H1 (cell line): ENCODE measurements at regions not wholly inside any gene's neighbourhood (a gene's known extent, or its start where the extent isn't known, plus 50 kb on each side); places are given as distances from the start of the nearest gene placed in this dataset.

Experiments used
- CTCF ChIA-PET: fragments of 300-600 bp; sonication (Branson Sonifier 250); formaldehyde crosslinking; loops from one replicate; lab custom pipeline; 2021; ENCODE audit not compliant: partially characterized antibody; lab: Charles Lee
- POLR2A ChIA-PET: fragments of 300-600 bp; sonication (Branson Sonifier 250); formaldehyde crosslinking; loops from one replicate; lab custom pipeline; 2021; ENCODE audit warnings: inconsistent platforms; ENCODE audit not compliant: partially characterized antibody; lab: Charles Lee
- DNase-seq, 2 experiments: peaks; one replicate each; pipeline versions ENCODE4 v3.0.0 to v3.0.0-alpha.2; 2010 to 2022; ENCODE audit warnings: low spot score in 2 of 2, low read depth in 1 of 2, mixed read lengths in 1 of 2
- FAIRE-seq: peaks from 2 replicates; lab custom pipeline; 2011; peaks lifted over from hg19 to GRCh38; lab: Jason Lieb, UNC
- H2AFZ ChIP-seq: 2 replicates; pipeline ENCODE4 v1.8.1; 2012; ENCODE audit warnings: low read length, inconsistent platforms
- H2AK5ac ChIP-seq: 2 replicates; pipeline ENCODE4 v1.6.1; 2013; ENCODE audit warnings: low read depth, low read length
- H2BK120ac ChIP-seq: replicated peaks from 2 replicates; pipeline ENCODE3; 2013; ENCODE audit warnings: low read depth, low read length, inconsistent platforms
- H2BK12ac ChIP-seq: 2 replicates; pipeline ENCODE4 v1.6.1; 2013; ENCODE audit warnings: low read depth, low read length
- H2BK15ac ChIP-seq: 2 replicates; pipeline ENCODE4 v1.6.1; 2013; ENCODE audit warnings: low read length
- H2BK20ac ChIP-seq: 2 replicates; pipeline ENCODE4 v1.6.1; 2013; ENCODE audit warnings: low read length
- H2BK5ac ChIP-seq: 2 replicates; pipeline ENCODE4 v1.6.1; 2013; ENCODE audit warnings: low read depth, low read length
- H3K14ac ChIP-seq: 2 replicates; pipeline ENCODE4 v1.6.1; 2013; ENCODE audit warnings: inconsistent platforms; ENCODE audit not compliant: insufficient read length
- H3K18ac ChIP-seq: 2 replicates; pipeline ENCODE4 v1.6.1; 2013; ENCODE audit warnings: low read length; ENCODE audit errors: extremely low read depth
- H3K23ac ChIP-seq: 2 replicates; pipeline ENCODE4 v1.6.1; 2013; ENCODE audit warnings: inconsistent platforms; ENCODE audit not compliant: insufficient read length
- H3K23me2 ChIP-seq: 2 replicates; pipeline ENCODE4 v1.6.1; 2013; ENCODE audit warnings: low read depth, low read length
- H3K27ac ChIP-seq: 2 replicates; pipeline ENCODE4 v1.6.1; 2011; ENCODE audit warnings: low read depth, low read length, inconsistent platforms
- H3K27me3 ChIP-seq, 4 experiments: replicated peaks in 1 of 4; 1 replicate in 1 of 4; 2 replicates in 3 of 4; pipeline versions ENCODE4 v1.6.1 to v1.8.1; 2011 to 2013; ENCODE audit warnings: low read length in 3 of 4, mild to moderate bottlenecking in 3 of 4, inconsistent platforms in 2 of 4, mixed read lengths in 2 of 4, moderate library complexity in 1 of 4; ENCODE audit not compliant: control insufficient read depth in 3 of 4, insufficient read depth in 3 of 4; ENCODE audit errors: extremely low read depth in 1 of 4
- H3K36me3 ChIP-seq, 4 experiments: 2 replicates each; pipeline versions ENCODE4 v1.6.1 to v1.8.1; 2011 to 2013; ENCODE audit warnings: mild to moderate bottlenecking in 4 of 4, low read length in 3 of 4, moderate library complexity in 2 of 4, control low read depth in 1 of 4, inconsistent platforms in 1 of 4; ENCODE audit not compliant: insufficient read depth in 4 of 4, control insufficient read depth in 2 of 4
- H3K4ac ChIP-seq: replicated peaks from 2 replicates; pipeline ENCODE3; 2013; ENCODE audit warnings: low read length, low read depth, mixed read lengths, inconsistent platforms; ENCODE audit not compliant: insufficient read length
- H3K4me1 ChIP-seq, 4 experiments: replicated peaks in 1 of 4; 1 replicate in 1 of 4; 2 replicates in 3 of 4; pipeline versions ENCODE4 v1.6.1 to v1.8.1; 2011 to 2013; ENCODE audit warnings: low read length in 3 of 4, inconsistent platforms in 2 of 4, mixed read lengths in 1 of 4; ENCODE audit not compliant: insufficient read depth in 4 of 4, control insufficient read depth in 3 of 4
- H3K4me2 ChIP-seq, 2 experiments: 2 replicates each; pipeline versions ENCODE4 v1.6.1 to v1.8.1; 2011 to 2013; ENCODE audit warnings: low read depth in 2 of 2, low read length in 2 of 2, control low read depth in 1 of 2, inconsistent platforms in 1 of 2, mild to moderate bottlenecking in 1 of 2; ENCODE audit not compliant: insufficient read depth in 1 of 2
- H3K4me3 ChIP-seq, 4 experiments: fragments of 200-600, 300-600 bp in 1 of 4; sonication (generic), shearing (Covaris generic), sonication (Bioruptor Twin) in 1 of 4; 2 replicates each; pipeline versions ENCODE4 v1.5.1 to v1.8.1; 2011 to 2016; ENCODE audit warnings: low read length in 4 of 4, low read depth in 3 of 4, control low read depth in 2 of 4, inconsistent platforms in 2 of 4, mild to moderate bottlenecking in 2 of 4, mixed read lengths in 1 of 4, moderate library complexity in 1 of 4; ENCODE audit not compliant: insufficient read depth in 2 of 4; ENCODE audit errors: extremely low read depth in 1 of 4
- H3K56ac ChIP-seq: replicated peaks from 2 replicates; pipeline ENCODE3; 2013; ENCODE audit warnings: low read depth, mild to moderate bottlenecking, mixed read lengths, low read length, inconsistent platforms; ENCODE audit not compliant: insufficient read length
- H3K79me1 ChIP-seq: 2 replicates; pipeline ENCODE4 v1.6.1; 2013; ENCODE audit warnings: low read depth, low read length, control low read depth
- H3K79me2 ChIP-seq, 2 experiments: 2 replicates each; pipeline versions ENCODE4 v1.6.1 to v1.8.1; 2012 to 2013; ENCODE audit warnings: low read length in 2 of 2, mild to moderate bottlenecking in 2 of 2, inconsistent platforms in 1 of 2; ENCODE audit not compliant: insufficient read depth in 2 of 2, control insufficient read depth in 1 of 2
- H3K9ac ChIP-seq, 4 experiments: replicated peaks in 1 of 4; 1 replicate in 1 of 4; 2 replicates in 3 of 4; pipeline versions ENCODE4 v1.6.1 to v1.8.1; 2011 to 2013; ENCODE audit warnings: low read depth in 3 of 4, low read length in 3 of 4, control low read depth in 2 of 4, mild to moderate bottlenecking in 2 of 4, moderate library complexity in 2 of 4, inconsistent platforms in 1 of 4; ENCODE audit errors: extremely low read depth in 1 of 4
- H3K9me3 ChIP-seq, 2 experiments: 2 replicates each; pipeline versions ENCODE4 v1.6.1 to v1.8.1; 2012 to 2013; ENCODE audit warnings: mild to moderate bottlenecking in 2 of 2, moderate library complexity in 2 of 2, control low read depth in 1 of 2, inconsistent platforms in 1 of 2, low read depth in 1 of 2, low read length in 1 of 2, mixed read lengths in 1 of 2; ENCODE audit not compliant: insufficient read depth in 2 of 2
- H4K20me1 ChIP-seq, 2 experiments: replicated peaks in 1 of 2; 2 replicates each; pipeline versions ENCODE3 to v1.8.1; 2011 to 2013; ENCODE audit warnings: inconsistent platforms in 2 of 2, low read length in 2 of 2, mild to moderate bottlenecking in 1 of 2; ENCODE audit not compliant: insufficient read depth in 2 of 2, control insufficient read depth in 1 of 2
- H4K5ac ChIP-seq: 2 replicates; pipeline ENCODE4 v1.6.1; 2013; ENCODE audit warnings: low read length, low read depth, mixed read lengths, inconsistent platforms; ENCODE audit not compliant: insufficient read length
- H4K8ac ChIP-seq: 2 replicates; pipeline ENCODE4 v1.8.0; 2013; ENCODE audit warnings: mild to moderate bottlenecking, moderate library complexity, low read length, inconsistent platforms; ENCODE audit not compliant: insufficient read depth; ENCODE audit errors: extremely low read depth
- H4K91ac ChIP-seq: replicated peaks from 2 replicates; pipeline ENCODE3; 2013; ENCODE audit warnings: low read length, mixed read lengths, inconsistent platforms; ENCODE audit not compliant: insufficient read length
- CREB1 ChIP-seq: IDR thresholded peaks from 2 replicates; pipeline ENCODE4 v1.6.1; 2012; ENCODE audit warnings: inconsistent platforms
- GTF2F1 ChIP-seq: IDR thresholded peaks from 2 replicates; pipeline ENCODE4 v1.6.1; 2012; ENCODE audit warnings: low read depth, low read length, improper control_type of control experiment, borderline replicate concordance
- JUN ChIP-seq: IDR thresholded peaks from 2 replicates; pipeline ENCODE4 v1.6.1; 2011; ENCODE audit warnings: low read depth, mild to moderate bottlenecking, improper control_type of control experiment, low read length
- KDM4A ChIP-seq: IDR thresholded peaks from one replicate; pipeline ENCODE4 v1.7.1; 2012; ENCODE audit warnings: low read depth, mild to moderate bottlenecking, moderate library complexity, low read length, inconsistent platforms; ENCODE audit not compliant: severe bottlenecking
- RXRA ChIP-seq: IDR thresholded peaks from 2 replicates; pipeline ENCODE4 v1.6.1; 2011; ENCODE audit warnings: low read depth, mild to moderate bottlenecking, low read length, moderate library complexity; ENCODE audit not compliant: insufficient read depth
- SRF ChIP-seq: IDR thresholded peaks from 2 replicates; pipeline ENCODE4 v1.6.1; 2011; ENCODE audit warnings: mild to moderate bottlenecking, low read depth, low read length, moderate library complexity
- TCF12 ChIP-seq: IDR thresholded peaks from 2 replicates; pipeline ENCODE4 v1.6.1; 2011; ENCODE audit warnings: low read depth, mild to moderate bottlenecking, low read length
- WGBS, 2 experiments: shearing (Covaris generic) in 1 of 2; methylation state at CpG; one replicate each; pipeline versions ENCODE4 v1.1.6 to v1.1.7; 2013 to 2015; ENCODE audit warnings: low lambda C conversion rate in 2 of 2, mixed read lengths in 2 of 2, inconsistent platforms in 1 of 2, low coverage in 1 of 2, missing lambda C conversion rate in 1 of 2; ENCODE audit not compliant: insufficient replicate concordance in 2 of 2, insufficient coverage in 1 of 2, insufficient read length in 1 of 2; ENCODE audit errors: extremely low coverage in 1 of 2, missing lambda C conversion rate in 1 of 2; 5-methylcytosine and 5-hydroxymethylcytosine counted together
- TF ChIP-seq, protein P1 (sequence below): IDR thresholded peaks from 2 replicates; pipeline ENCODE4 v1.6.1; 2012; ENCODE audit warnings: inconsistent platforms

DNA sequence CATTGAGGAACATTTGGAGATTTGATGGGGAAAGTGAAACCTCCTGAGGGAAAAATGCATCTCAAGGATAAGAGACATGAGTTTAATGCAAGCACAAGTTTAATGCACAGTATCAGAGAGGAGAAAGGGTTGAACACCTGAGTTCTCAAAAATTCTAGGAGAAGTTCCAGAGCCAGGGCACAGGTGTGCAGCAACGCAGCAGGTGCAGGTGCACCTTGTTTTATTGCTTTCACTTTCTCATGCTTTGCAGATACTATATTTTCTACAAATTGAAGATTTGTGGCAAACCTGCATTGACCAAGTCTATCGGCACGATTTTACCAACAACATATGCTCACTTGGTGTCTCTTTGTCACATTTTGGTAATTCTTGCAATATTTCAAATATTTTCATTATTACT is 267.6 kb upstream of the HNRNPA3 start:
- Histone ChIP-seq H4K20me1 (no peaks in the 10 kb centered on the region), H3K79me2 (no peaks in the 10 kb centered on the region), H2BK120ac (no peak overlapping the region), H3K56ac (no peak overlapping the region), H3K4me3 (no peak overlapping the region), H3K9me3 (no peaks in the 10 kb centered on the region; a peak in 1 of 4 replicates), H3K4ac (no peak overlapping the region), H4K5ac (no peak overlapping the region), H4K91ac (no peak overlapping the region), H2BK5ac (no peak overlapping the region), H3K23ac (no peak overlapping the region), H2AK5ac (no peak overlapping the region), H3K14ac (no peak overlapping the region), H3K27me3 (peaks cover 0 to 2% (median 0%) of the 10 kb centered on the region in 4 experiments; a peak in 1 of 7 replicates), H3K9ac (no peak overlapping the region), H2BK15ac (no peak overlapping the region), H3K36me3 (no peaks in the 10 kb centered on the region), H3K79me1 (no peaks in the 10 kb centered on the region), H3K18ac (no peak overlapping the region), H2BK12ac (no peak overlapping the region), H2AFZ (no peak overlapping the region), H3K4me1 (no peaks in the 10 kb centered on the region), H3K27ac (no peak overlapping the region), H3K23me2 (no peaks in the 10 kb centered on the region), H3K4me2 (no peak overlapping the region), H2BK20ac (no peak overlapping the region), H4K8ac (no peak overlapping the region)
- ChIA-PET CTCF (no interaction called here), POLR2A (no interaction called here)
- WGBS, 2 experiments, result 87% methylated on average over 3 of the region's 3 CpGs; no CpG with 5 or more reads in 1 of the 2 experiments
- TF ChIP-seq KDM4A (no peak), CREB1 (no peak), TCF12 (no peak), GTF2F1 (no peak), SRF (no peak), JUN (no peak), RXRA (no peak)
- TF ChIP-seq, protein P1, sequence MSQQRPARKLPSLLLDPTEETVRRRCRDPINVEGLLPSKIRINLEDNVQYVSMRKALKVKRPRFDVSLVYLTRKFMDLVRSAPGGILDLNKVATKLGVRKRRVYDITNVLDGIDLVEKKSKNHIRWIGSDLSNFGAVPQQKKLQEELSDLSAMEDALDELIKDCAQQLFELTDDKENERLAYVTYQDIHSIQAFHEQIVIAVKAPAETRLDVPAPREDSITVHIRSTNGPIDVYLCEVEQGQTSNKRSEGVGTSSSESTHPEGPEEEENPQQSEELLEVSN, result no peak
- no peak for FAIRE-seq
- no peak for DNase-seq
